H4 (cell line): ENCODE measurements at regions not wholly inside any gene's neighbourhood (a gene's known extent, or its start where the extent isn't known, plus 50 kb on each side); places are given as distances from the start of the nearest gene placed in this dataset.
A peak's percentile ranks its signal among the peaks of the same experiment; 100 is the strongest.

Experiments used
- DNase-seq: peaks from one replicate; pipeline ENCODE4 v3.0.0-alpha.2; 2015; ENCODE audit warnings: low spot score

DNA sequence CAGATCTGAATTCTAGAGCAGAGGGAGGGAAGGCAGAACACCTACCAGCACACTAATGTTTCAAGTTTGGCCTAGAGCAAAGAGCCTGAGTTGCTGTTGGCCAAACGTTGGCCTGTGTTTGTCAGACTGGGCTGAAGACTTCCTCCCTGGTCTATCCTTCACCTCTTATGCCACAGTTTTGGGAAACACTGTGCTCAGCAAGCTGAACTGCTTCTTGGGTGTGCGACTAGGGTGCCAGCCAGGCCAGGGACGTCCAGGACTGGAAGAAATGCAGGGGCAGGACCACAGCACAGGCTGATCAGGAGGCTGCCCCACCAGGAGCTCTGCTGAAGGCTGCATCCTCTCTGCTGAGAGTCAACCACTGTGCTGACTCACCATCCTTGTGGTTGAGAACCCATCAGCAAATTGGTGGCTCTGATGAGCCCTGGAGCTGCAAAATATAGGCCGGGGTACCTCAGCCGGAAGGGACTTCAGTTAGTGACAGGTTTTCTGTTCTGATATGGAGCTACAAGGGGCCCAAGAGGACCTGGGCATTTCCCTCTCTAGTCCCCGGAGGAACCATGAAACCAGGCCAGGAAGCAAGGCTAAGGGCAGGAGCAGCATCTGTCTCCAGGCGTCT is 131.6 kb upstream of the RASGRP1 start:
- DNase-seq = peak; percentile 68

DNA sequence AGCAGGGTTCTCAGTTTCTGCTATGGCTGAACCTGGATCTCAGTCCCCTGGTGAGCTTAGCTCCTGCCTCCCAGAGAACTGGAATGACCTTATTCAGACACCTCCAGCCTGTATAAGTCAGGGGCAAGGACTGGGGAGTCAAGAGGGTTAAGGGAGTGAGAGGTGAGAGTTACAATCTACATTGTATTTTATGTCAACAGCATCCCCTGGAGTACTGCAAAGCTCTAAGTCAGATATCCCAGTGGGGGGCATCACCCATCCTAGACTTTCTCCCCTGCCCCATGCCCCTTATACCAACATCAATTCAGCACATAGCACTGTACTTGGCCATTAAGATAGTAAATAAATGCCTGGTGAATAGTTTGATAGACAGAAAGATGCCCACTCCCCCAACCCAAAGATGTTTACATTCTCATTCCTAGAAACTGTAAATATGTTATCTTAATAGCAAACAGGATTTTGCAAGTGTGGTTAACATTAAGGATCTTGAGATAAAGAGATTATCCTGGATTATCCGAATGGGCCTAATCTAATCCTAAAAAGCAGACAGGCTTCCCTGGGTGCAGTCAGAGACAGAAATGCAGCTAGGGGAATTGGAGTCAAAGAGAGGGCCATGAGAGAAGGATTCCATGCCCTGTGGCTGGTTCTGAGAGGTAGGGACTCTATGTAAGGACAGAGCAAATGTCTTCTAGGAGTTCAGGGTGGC is 132.3 kb upstream of the RASGRP1 start:
- DNase-seq = no peak

GRCh38 chr15:38698254-38698653 is 133.6 kb upstream of the RASGRP1 start:
- no peak for DNase-seq

GRCh38 chr15:38699633-38700230 is 135.1 kb upstream of the RASGRP1 start:
- DNase-seq = peak; percentile 67

DNA sequence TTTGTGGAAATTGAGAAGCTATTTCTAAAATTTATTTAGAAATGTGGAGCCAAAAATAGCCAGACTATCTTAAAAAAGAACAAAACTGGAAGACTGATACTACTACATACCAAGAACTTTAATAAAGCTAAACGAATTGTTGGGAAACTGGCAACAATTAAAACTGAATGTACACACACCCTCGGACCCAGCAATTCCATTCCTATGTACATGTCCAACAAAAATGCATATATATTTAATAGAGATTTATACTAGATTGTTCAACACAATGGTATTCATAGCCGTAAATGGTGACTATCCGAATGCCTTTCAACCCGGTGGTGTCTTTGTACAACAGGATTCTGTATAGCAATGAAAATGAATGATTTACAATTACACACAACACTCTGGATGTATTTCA is 136.5 kb upstream of the RASGRP1 start:
- DNase-seq = no peak

DNA sequence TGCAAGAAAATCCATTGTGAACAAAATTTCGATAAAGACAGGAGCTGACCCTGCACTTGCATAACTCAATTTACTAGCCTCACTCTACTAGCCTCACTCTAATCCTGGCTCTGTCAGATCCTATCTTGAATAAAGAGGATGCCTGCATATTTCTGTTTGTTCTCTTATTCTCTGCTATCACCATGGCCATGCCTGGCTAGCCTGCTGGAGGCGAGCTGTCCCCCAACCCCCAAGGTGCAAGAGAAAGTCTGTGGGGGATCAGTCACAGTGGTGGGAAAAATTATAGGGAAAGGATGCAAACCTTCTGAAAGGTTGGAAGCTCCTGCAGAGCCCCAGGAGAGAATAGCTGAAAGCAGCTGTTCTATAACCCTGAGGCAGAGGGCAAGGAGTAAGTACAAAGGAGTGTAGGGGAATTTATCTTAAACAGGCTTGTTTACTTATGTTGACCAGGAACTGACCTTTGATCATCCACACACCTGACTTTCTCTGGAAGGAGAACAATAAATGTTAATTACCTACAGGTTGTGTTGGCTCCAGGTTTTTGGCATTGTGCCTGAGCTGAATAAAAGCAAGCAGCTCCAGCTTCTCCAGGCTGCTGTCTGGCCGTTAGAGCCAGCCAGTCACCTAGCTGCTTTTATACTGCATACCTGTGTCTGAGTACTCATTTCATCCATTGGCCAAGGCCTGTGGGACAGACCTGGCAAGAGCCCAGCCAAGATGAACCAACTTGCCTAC is 137.7 kb upstream of the RASGRP1 start:
- DNase-seq = no peak

DNA sequence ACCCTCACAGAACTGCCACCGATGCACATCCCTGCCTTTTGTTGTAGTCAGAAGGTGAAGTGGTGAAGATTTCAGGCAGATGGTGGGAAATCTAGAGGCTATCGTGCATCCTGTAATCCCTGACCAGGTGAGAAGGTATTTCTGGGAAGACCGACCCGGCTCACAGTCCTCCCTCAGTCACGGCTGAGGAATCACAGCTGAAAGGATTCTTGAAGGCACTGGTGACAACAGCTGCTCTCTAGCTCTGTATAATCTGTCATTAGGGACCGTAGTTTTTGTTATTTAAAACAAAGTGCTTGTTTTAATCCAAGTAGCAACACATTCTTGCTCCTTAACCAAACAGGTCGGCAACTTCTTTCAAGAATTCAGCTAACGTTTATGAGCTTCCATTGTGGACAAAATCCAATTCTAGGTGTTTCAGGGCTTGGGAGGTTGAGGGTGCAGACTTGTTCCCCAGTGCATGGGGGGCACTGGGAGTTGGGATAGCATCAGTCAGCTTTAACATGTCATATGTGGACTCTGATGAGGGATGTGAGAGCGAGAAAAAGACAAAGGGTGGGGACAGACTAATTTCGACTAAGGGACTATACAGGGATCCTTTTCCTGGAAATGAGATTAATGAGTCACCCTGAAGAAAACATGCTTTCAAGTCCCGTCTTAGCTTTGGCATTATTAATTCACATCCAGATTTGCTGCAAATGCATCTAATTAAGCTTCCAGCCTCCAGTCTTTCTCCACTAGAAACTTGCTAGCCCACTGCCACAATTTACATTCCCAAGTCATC is 141.0 kb upstream of the RASGRP1 start:
- no peak for DNase-seq

DNA sequence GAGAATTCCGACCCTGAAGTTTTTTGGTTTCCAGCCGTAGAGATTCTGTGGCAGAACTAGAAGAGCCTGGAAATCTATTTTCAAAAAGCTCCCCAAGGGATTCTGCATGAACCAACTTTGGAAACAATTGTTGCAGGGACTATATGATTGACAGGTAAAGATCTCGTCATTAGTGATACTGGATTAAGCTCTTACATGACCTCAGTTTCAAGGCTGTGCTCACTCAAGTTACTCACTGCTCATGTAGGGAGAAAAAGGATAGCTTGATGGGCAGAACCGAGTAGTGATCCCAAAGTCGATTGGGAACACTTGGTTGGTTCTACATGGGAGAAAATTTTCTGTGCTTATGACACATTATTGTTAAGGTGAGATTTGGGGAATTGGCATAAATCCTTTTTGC is 142.3 kb upstream of the RASGRP1 start:
- no peak for DNase-seq

DNA sequence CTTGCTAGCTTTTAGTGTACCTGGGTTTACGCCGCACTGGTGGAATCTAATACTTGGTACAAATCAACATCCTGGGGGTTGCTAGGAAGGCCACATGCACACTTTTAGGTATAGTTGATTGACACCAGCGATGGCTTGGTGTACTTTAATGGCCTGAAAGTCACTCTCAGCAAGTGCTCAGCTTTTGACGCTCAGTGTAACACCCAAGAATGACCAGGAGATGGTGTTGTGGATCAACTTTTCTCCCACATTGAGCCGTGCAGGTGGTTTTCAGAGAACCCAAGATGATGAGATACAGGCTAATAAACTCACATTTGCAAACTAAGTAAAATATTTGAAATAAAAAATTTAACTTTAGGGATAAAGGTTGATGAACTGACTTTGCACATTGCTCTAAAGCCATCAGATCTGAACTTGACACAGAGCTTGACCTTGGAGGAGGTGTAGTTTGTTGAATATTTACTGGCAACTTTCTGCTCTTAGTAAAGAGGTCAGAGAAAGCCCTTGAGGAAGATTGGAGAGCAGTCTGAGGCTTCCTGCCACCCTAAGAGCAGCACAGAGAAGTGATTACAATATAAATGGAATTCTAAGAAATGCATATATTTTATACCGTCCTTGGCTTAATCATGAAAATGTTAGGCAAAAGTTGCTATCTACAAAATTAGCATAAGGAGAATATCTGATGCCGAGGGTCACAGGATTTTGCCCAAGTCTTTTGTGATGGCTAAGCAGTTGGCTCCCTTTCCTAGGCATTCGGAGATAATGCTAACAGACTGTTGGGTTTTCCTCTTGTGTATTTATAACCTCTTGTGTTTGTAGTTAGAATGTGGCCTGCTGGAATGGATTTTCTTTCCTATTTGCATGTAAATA is 143.4 kb upstream of the RASGRP1 start:
- DNase-seq = peak; percentile 68

DNA sequence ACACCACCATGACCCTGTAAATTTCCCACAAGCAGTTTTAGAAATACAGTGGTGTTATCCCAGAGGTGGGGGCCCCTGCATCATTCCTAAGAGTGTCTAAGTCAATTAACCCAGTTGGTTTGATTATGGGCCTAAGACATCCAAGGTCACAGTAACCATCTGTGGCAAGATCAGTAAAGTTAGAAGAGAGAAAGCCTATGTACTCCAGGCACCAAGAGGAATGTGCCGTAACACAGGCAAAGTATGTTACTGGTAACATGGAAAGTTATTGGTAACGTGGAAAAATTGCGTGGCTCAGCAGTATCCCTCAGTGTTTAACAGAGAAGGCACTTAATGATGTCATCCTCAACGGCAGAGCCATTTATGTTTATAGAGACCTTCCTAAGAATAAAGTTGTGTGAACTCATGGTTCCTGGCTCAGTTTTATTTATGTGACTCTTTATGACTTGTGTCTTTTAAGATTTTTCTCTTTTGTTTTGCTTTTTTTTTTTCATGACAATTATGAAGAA is 144.1 kb upstream of the RASGRP1 start:
- DNase-seq = peak; percentile 44

- no peak for DNase-seq
These were observed 144.6 kb upstream of the RASGRP1 start for GRCh38 chr15:38709196-38709595.

DNA sequence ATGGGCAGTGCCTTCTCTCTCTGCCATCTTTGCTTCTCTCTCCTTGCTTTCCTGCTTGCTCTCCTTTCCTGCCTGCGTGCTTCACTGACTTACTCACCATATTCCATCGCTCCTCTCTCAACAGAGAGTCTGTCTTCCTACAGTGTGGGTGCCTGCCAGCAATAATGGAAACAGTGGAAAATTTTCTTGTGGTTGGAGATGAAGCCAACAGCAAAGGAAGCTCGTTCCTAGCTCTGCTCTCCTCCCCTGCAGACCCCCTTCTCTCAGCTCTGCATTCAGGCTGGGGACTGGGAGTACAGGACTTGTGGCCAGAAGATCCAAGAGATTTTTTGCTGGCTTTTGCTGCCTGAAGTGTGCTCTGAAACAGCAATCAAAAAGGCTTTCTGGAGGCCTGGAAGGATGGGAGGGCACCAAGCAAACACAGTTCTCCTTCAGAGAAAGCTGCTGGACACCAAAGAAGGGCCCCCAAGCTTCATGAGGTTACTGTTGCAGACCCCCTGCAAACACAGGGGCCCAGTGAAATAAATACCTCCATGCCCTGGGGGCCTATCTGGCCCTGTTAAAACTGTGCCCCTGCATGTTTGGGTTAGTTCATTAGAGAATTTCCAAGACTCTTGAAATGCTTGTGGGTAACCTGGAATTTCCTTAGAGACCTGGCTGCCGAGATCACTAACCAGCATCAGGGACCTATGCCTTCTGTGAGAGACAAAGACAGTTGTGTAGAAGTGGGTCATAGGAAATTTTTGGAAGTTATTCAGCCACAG is 149.9 kb upstream of the RASGRP1 start:
- peak; percentile 90 for DNase-seq

DNA sequence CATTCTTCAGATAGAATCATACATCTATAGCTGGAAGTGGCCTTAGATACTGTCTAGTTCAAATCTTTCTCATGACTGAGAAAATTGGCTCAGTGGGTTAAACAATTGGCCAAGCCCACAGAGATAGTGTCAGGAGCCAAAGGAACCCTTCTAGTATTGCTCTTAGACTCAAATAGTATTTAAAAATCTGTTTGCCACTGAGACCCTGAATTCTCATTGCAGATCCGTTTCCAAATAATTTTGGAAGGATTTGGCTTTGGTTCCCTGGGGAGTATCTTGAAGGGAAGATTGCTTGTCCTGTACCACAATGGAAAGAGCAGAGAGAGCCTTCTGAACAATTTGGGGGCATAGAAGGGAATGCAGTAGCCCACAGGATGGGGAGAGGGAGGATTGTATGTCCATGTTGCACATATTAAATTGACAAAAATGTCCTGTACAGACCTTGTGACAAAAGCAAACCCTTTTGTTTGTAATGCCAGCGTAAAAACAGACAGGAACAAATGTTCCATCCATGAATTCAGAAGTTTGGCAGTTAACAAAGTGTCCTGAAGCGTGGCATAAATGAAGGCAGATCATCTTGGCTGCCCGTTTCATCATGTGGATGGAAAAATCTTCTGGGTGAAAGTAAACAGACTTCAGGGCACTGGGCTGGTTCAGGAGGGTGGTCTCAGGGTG is 156.4 kb upstream of the RASGRP1 start:
- DNase-seq = no peak

GRCh38 chr15:38721568-38721945 is 156.9 kb upstream of the RASGRP1 start:
- no peak for DNase-seq

DNA sequence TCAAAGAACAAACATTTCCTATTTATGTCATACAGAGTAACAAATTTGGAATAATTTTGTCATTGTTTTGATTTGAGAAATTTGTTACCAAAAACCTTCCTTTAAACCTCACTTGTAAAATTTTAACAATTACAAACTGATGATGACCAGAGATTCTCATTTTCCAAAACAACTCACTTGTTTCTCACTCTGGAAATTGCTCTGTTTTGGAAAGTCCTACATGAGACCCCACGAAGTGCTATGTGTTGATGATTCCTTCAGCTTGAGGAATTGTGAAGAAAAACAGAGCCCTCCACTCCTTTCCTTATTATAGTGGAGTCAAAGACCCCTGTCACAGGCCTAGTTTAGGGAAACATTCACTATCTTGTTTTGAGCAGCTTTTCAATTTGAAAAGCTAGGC is 157.6 kb upstream of the RASGRP1 start:
- no peak for DNase-seq

- no peak for DNase-seq
These were observed 160.2 kb upstream of the RASGRP1 start for GRCh38 chr15:38724827-38725226.

DNA sequence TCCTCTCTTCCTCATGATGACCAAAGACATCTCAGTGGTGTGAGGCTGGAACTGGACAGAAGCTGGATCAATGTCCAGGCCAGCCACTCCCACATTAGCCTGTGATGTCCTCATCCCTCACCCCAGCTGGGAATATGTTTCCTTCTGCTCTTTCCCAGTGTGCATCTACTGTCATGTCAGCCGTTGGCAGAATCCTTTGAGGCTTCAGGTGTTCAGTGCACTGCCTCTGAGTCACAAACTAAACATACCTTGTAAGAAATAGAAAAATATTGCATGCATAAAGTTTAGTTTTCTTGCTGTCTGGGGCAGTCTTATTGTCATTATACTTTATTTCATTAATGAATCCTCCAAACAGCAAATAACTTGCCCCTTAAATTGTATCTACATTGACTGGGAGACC is 161.6 kb upstream of the RASGRP1 start:
- no peak for DNase-seq

- no peak for DNase-seq
These were observed 168.7 kb upstream of the RASGRP1 start for GRCh38 chr15:38733331-38733730.

- DNase-seq = no peak
These were observed 175.6 kb upstream of the RASGRP1 start for GRCh38 chr15:38740206-38740605.
